ENCODE measurements at regions not wholly inside any gene's neighbourhood (a gene's known extent, or its start where the extent isn't known, plus 50 kb on each side); places are given as distances from the start of the nearest gene placed in this dataset.

DNA sequence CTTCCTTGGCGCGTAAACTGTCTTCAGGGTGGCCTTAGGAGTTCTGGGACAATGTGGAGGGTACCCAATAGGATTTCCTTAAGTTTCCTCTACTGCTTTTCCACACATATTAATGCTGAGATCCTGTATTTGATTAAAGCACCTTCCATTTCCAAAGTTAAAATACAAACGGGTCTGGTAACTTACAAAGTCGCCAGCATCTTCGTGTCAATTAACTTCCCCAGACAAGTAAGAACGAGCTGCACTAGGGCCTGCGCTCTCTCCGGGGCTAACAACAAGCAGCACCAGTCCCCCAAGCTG, 130.9 kb downstream of the NDUFA12 start:
- no peaks in the 10 kb centered on the region for H3K9me2 ChIP-seq
- WGBS (ENCODE audit: low lambda C conversion rate): 49% methylated on average over 8 of the region's 8 CpGs
- TF ChIP-seq, protein P1, sequence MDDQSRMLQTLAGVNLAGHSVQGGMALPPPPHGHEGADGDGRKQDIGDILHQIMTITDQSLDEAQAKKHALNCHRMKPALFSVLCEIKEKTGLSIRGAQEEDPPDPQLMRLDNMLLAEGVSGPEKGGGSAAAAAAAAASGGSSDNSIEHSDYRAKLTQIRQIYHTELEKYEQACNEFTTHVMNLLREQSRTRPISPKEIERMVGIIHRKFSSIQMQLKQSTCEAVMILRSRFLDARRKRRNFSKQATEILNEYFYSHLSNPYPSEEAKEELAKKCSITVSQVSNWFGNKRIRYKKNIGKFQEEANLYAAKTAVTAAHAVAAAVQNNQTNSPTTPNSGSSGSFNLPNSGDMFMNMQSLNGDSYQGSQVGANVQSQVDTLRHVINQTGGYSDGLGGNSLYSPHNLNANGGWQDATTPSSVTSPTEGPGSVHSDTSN (IDR thresholded peaks at IDR 0.05): no peak
- TF ChIP-seq TAF1 (IDR thresholded peaks at IDR 0.05; ENCODE audit: borderline replicate concordance, low read depth, low read length): no peak
- no peak for TF ChIP-seq EP300 (IDR thresholded peaks at IDR 0.05; ENCODE audit: borderline replicate concordance in 1 of 2, low read depth in 1 of 2, low read length in 1 of 2)
- TF ChIP-seq SIN3A (IDR thresholded peaks at IDR 0.05; ENCODE audit: borderline replicate concordance, low read depth, low read length): no peak
- TF ChIP-seq FOXM1 (IDR thresholded peaks at IDR 0.05; ENCODE audit: low read depth): no peak
- TF ChIP-seq RAD21 (IDR thresholded peaks at IDR 0.05; ENCODE audit: low read length): no peak
- TF ChIP-seq MEF2A (IDR thresholded peaks at IDR 0.05; ENCODE audit: borderline replicate concordance, low read depth): no peak
- no peak for TF ChIP-seq SMC3 (IDR thresholded peaks at IDR 0.05; ENCODE audit: low read depth, low read length)
- TF ChIP-seq POLR2AphosphoS5 (IDR thresholded peaks at IDR 0.05; ENCODE audit: low read depth, low read length): no peak
- TF ChIP-seq GABPA (IDR thresholded peaks at IDR 0.05; ENCODE audit: low read depth): no peak
- TF ChIP-seq RFX5 (IDR thresholded peaks at IDR 0.05; ENCODE audit: low read length): no peak
- TF ChIP-seq CHD2 (IDR thresholded peaks at IDR 0.05; ENCODE audit: low read length, partially characterized antibody): no peak
- no peak for TF ChIP-seq YY1 (IDR thresholded peaks at IDR 0.05; ENCODE audit: low read depth)
- TF ChIP-seq TCF12 (IDR thresholded peaks at IDR 0.05): no peak
- TF ChIP-seq, protein P2, sequence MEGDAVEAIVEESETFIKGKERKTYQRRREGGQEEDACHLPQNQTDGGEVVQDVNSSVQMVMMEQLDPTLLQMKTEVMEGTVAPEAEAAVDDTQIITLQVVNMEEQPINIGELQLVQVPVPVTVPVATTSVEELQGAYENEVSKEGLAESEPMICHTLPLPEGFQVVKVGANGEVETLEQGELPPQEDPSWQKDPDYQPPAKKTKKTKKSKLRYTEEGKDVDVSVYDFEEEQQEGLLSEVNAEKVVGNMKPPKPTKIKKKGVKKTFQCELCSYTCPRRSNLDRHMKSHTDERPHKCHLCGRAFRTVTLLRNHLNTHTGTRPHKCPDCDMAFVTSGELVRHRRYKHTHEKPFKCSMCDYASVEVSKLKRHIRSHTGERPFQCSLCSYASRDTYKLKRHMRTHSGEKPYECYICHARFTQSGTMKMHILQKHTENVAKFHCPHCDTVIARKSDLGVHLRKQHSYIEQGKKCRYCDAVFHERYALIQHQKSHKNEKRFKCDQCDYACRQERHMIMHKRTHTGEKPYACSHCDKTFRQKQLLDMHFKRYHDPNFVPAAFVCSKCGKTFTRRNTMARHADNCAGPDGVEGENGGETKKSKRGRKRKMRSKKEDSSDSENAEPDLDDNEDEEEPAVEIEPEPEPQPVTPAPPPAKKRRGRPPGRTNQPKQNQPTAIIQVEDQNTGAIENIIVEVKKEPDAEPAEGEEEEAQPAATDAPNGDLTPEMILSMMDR (IDR thresholded peaks at IDR 0.05): no peak
- TF ChIP-seq MXI1 (IDR thresholded peaks at IDR 0.05; ENCODE audit: low read depth, low read length): no peak
- TF ChIP-seq, protein P3, sequence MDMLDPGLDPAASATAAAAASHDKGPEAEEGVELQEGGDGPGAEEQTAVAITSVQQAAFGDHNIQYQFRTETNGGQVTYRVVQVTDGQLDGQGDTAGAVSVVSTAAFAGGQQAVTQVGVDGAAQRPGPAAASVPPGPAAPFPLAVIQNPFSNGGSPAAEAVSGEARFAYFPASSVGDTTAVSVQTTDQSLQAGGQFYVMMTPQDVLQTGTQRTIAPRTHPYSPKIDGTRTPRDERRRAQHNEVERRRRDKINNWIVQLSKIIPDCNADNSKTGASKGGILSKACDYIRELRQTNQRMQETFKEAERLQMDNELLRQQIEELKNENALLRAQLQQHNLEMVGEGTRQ (IDR thresholded peaks at IDR 0.05; ENCODE audit: borderline replicate concordance, low read depth, low read length): no peak
- TF ChIP-seq TEAD4 (IDR thresholded peaks at IDR 0.05; ENCODE audit: borderline replicate concordance, insufficient read depth): no peak
- TF ChIP-seq, protein P4, sequence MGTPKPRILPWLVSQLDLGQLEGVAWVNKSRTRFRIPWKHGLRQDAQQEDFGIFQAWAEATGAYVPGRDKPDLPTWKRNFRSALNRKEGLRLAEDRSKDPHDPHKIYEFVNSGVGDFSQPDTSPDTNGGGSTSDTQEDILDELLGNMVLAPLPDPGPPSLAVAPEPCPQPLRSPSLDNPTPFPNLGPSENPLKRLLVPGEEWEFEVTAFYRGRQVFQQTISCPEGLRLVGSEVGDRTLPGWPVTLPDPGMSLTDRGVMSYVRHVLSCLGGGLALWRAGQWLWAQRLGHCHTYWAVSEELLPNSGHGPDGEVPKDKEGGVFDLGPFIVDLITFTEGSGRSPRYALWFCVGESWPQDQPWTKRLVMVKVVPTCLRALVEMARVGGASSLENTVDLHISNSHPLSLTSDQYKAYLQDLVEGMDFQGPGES (IDR thresholded peaks at IDR 0.05; ENCODE audit: low read depth, low read length): no peak
- TF ChIP-seq REST (IDR thresholded peaks at IDR 0.05; ENCODE audit: low read depth, low read length): no peak
- no peaks in the 10 kb centered on the region for H3K9me3 ChIP-seq
- H2AFZ ChIP-seq (ENCODE audit: low read depth): no peak overlapping the region
- H3K27ac ChIP-seq (ENCODE audit: low read depth in 2 of 2, low read length in 1 of 2): no peak overlapping the region
- ChIA-PET CTCF (interaction anchor here (3.6 kb wide), 1 partner anchor 327 kb away, joined by 25 read pairs; no protein-coding TSS in a partner anchor), POLR2A (no interaction called here)
- H3K27me3 ChIP-seq (ENCODE audit: insufficient read depth): peaks cover 41% of the 10 kb centered on the region
- H4K20me1 ChIP-seq (ENCODE audit: insufficient read depth): no peaks in the 10 kb centered on the region
- H3K4me2 ChIP-seq: no peak overlapping the region
- peaks cover 0 to 3% of the 10 kb centered on the region in 2 experiments; a peak in 1 of 4 replicates for H3K4me1 ChIP-seq (ENCODE audit: control insufficient read depth in 1 of 2, insufficient read depth in 2 of 2, low read depth in 1 of 2, low read length in 1 of 2)
- no peak overlapping the region for H3K9ac ChIP-seq
- H3K79me2 ChIP-seq (ENCODE audit: insufficient read depth): no peaks in the 10 kb centered on the region
- H3K4me3 ChIP-seq (ENCODE audit: low read depth in 2 of 2, low read length in 1 of 2): no peak overlapping the region; a peak in 1 of 4 replicates
- H3K36me3 ChIP-seq (replicated peaks in 1 of 2; ENCODE audit: control insufficient read depth in 1 of 2, insufficient read depth in 2 of 2, low read length in 1 of 2): no peaks in the 10 kb centered on the region
- no peaks in the 10 kb centered on the region for H3F3A ChIP-seq (replicated peaks; ENCODE audit: insufficient read depth)
- DNase-seq: no peak

Measured in SK-N-SH (cell line).